ENCODE measurements at regions not wholly inside any gene's neighbourhood (a gene's known extent, or its start where the extent isn't known, plus 50 kb on each side); places are given as distances from the start of the nearest gene placed in this dataset.

DNA sequence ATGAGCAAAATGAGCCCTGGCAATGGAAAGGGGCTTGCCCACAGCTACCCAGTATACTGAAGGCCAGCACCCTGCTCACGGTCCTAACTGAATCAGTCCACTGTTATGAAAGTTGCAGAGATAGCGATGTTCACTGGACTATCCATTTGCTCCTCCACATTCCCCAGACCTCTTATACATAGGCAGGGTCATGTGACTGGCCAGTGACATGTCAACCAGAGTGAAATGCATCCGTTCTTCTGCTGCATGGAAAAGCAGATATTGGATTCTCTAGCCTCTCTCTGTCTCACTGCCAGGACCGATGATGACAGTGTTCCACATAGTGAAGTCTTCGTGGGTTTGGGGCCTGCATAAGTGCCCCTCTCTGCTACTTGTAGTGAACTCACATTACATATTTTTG, 503.4 kb downstream of the RPS24 start:
- no peak for TF ChIP-seq CTCF (IDR thresholded peaks at IDR 0.05 in 2 of 3, conservative IDR thresholded peaks at IDR 0.05 in 1 of 3; ENCODE audit: borderline replicate concordance in 1 of 3, insufficient read depth in 1 of 3, low read depth in 2 of 3, low read length in 2 of 3)
- TF ChIP-seq SRF (IDR thresholded peaks at IDR 0.05; ENCODE audit: low read depth) = no peak
- TF ChIP-seq RAD21 (IDR thresholded peaks at IDR 0.05; ENCODE audit: low read depth) = no peak
- no peak for TF ChIP-seq MAX (IDR thresholded peaks at IDR 0.05)
- no peak for TF ChIP-seq EZH2phosphoT487 (IDR thresholded peaks at IDR 0.05; ENCODE audit: borderline replicate concordance)
- no peak for TF ChIP-seq POLR2A (IDR thresholded peaks at IDR 0.05; ENCODE audit: borderline replicate concordance, extremely low read depth, insufficient read depth, insufficient read length)
- no peak for TF ChIP-seq POLR2AphosphoS5 (IDR thresholded peaks at IDR 0.05; ENCODE audit: low read depth, low read length)
- no peak for TF ChIP-seq TCF7L2 (IDR thresholded peaks at IDR 0.05; ENCODE audit: borderline replicate concordance, extremely low read depth, insufficient read depth, insufficient read length)
- TF ChIP-seq EZH2 (IDR thresholded peaks at IDR 0.05) = no peak
- TF ChIP-seq SIN3A (IDR thresholded peaks at IDR 0.05; ENCODE audit: low read depth) = no peak
- no peak for TF ChIP-seq SP1 (IDR thresholded peaks at IDR 0.05; ENCODE audit: low read depth)
- TF ChIP-seq YY1 (IDR thresholded peaks at IDR 0.05; ENCODE audit: extremely low read depth, insufficient replicate concordance, low read depth, low read length) = no peak

Measured in HCT116 (cell line).